GM21786 (cell line): ENCODE measurements at regions not wholly inside any gene's neighbourhood (a gene's known extent, or its start where the extent isn't known, plus 50 kb on each side); places are given as distances from the start of the nearest gene placed in this dataset.

Source experiments
- ATAC-seq: cut with Tn5 transposase; IDR thresholded peaks from one replicate; pipeline ENCODE4 v1.9.1; 2021; ENCODE audit not compliant: unreplicated experiment

DNA sequence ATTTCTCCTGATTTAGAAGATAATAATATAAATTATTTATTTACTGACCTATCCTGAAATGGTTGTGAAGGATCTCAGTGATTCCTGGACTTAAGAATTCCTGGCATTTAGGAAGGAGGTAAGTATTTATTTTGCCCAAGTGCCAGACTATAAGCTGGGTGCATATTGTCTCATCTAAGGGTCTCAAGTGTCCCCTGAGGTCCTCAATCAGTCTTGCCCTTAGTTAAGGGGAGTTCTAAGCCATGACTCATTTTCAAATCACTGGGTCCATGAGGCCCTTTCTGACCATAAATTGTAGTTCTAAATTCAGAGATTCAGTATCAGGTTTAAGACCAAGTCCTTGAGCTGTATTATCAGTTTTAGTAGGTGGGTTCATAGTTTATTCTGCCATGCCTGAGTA lies 251.6 kb upstream of the MEOX2 start:
- ATAC-seq: no peak

GRCh38 chr7:15937571-15937970 lies 251.1 kb upstream of the MEOX2 start:
- ATAC-seq: no peak

GRCh38 chr7:15936991-15937390 lies 250.5 kb upstream of the MEOX2 start:
- ATAC-seq: no peak

- no peak for ATAC-seq
Observed at GRCh38 chr7:15932318-15932717, 245.8 kb upstream of the MEOX2 start.

DNA sequence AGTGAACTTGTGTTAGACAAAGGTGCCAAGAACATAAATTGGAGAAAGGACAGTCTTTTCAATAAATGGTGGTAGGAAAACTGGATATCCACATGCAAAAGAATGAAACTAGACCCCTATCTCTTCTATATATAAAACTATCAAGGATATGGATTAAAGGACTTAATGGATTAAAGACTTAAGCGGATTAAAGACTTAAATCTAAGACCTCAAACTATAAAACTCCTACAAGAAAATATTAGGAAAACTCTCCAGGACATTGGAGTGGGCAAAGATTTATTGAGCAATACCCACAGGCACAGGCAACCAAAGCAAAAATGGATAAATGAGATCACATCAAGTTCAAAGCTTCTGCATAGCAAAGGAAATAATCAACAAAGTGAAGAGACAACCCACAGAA lies 242.9 kb upstream of the MEOX2 start:
- ATAC-seq: no peak

- no peak for ATAC-seq
Observed at GRCh38 chr7:15925608-15926007, 239.1 kb upstream of the MEOX2 start.

GRCh38 chr7:15924910-15925309 lies 238.4 kb upstream of the MEOX2 start:
- no peak for ATAC-seq

DNA sequence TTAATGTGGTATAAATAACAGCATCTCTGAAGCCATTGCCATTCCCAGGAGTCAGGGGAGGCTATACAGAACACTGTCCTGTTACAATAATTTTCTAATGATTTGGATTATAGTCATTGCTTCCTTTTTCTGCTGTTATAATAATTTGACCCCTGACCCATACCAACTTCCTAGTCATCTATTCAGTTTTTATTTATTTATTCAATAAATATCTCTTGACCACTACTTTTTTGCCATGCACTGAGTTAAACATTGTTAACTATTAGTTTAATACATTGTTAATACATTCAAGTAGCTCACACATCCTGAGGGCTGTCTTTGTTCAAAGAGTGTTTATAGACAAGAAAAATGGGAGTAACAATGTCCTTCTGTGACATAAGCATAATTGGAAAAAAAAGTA lies 235.5 kb upstream of the MEOX2 start:
- ATAC-seq: no peak

DNA sequence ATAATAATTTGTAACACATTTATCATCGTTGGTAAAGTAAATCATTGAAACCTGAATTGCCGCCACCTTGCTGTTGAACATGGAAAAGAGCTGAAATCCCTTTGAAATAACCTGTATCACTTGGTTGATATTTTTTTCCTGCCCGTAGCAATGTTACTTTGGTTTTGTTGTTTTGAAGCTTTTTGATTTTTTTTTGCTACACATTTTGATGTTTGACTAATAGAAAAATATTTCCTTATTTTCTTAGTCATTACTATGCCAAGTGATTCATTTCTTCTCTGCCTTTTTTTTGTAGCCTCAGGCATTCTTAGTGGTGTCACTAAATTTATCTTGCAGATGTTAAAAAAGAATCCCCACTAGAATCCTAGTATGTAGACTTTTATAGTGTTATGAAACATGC lies 235.1 kb upstream of the MEOX2 start:
- no peak for ATAC-seq

- no peak for ATAC-seq
Observed at GRCh38 chr7:15920953-15921352, 234.5 kb upstream of the MEOX2 start.

DNA sequence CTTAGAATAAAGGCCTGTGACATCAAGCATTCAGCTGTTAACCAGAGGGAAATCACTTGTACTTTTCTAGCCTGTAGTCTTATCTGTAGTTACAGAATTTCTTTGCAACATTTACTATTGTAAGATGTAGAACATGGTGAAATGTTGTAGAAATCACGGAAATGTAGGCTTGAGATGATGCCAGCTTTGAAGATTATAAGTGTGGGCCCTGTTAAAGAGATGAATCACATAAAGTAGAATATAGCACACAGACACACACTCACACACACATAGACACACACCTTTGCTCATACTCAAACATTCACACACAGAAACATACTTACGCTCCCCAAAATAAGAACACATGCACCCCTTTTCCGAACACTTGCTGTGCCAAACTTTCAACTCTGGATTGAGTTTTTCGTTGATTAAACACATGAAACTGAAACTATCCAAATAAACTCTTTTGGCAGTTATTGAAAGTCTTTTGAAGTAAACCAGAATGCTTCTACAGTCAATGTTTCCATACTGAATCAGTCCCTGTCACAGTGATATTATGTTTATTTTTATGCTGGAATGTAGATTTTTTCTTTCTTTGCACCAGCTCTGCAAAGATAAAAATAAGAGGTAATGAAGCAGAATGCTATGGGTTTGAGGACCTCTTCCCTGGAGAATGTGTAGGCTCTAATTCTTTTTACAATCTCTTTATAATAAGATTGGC lies 230.3 kb upstream of the MEOX2 start:
- no peak for ATAC-seq

DNA sequence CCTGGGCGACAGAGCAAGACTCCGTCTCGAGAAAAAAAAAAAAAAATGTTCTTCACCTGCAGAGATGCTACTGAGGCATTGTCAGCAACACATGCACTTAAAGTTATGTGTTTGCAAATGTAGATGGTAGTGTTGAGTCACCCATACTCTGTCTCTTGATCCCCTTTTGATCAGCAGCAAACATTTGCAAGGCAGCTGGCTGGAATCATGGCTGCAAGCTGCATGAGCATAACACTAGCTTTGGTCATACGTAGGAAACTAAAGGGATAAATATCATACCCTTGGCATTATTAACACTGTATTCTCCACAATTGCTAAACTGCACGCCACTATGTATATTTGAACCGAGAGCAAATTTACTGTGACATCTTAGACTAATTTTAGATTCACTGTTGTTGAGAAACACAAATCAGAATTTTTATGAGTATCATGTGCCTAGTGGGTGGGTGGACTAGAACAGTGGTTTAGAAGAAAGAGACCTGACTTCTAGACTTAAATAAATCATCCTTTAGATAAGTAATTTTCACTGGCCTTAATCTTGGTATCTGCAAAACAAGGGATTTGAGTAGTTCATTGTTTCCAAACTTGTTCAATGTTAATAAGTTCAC lies 229.3 kb upstream of the MEOX2 start:
- ATAC-seq: no peak

DNA sequence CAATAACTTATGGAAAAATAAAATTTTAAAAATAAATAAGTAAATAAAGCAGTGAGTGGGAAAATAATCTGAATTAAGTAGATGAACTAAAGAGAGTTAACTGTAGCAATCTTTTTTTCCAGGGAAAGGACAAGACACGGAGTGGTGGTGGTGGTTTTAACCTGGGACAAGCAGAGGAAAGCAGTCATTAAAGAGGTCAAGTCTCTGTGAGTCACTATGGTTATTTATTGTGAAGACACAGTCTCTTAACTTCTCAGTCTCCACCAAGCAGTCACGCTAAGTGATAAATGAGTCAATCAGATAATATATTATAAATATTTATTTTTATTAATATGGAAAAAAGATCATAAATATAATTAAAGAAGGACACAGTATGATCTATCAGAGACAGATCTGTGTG lies 228.1 kb upstream of the MEOX2 start:
- no peak for ATAC-seq

- ATAC-seq: no peak
Observed at GRCh38 chr7:15906436-15906835, 220.0 kb upstream of the MEOX2 start.

DNA sequence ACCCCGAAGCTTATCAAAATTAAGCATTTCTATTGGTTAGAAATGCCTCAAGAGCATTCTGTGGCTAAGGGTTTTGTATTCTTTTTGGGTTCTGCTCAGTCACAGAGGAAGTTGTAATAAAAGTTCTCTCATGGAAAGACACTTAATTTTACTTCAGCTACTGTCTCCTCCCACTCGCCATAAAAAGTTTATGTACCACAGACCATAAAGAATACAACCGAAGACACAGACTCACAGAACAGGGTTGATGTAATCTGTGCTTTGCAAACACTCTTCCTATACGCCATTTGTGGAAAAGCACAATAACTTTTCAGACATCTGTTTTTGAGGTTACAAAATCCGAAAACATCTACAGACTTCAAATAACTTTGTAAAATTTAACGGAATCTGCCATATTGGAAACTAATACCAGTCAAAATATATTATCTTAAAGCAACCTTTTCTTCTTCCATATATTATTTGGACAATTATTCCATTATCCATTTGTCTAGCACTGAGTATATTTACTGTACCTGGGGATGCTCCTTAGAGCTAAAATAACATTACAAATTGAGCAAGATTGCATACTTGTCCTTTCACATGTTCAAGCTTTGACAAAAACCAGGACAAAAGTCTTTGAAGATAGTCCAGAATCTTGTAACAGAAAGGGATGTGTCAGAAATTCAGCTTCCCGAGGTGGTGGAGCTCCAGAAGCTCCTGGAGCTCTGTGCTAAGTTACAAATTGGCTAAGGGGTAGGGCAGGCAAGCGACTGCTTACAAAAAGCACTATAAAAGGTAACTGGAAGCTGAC lies 219.0 kb upstream of the MEOX2 start:
- no peak for ATAC-seq

- ATAC-seq: no peak
Observed at GRCh38 chr7:15891151-15891881, 204.8 kb upstream of the MEOX2 start.

DNA sequence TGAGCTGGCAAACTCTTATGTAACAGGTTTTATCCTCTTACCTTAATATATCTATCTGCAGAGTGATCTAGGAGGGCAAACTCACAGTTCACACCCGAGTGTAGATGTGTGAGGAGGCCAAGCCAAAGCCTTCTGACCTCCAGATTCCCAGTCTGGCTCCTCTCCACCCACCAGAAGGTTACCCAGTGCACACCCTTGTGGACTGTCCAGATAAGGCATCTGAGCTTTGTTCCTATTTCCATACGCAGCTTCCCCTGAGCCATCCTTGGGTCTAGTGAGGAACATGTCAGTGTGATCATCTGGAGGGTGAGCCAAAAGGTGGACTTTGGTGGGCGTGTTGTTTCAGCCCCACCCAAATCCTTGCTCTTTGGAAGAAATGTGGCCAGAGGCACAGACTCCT lies 203.0 kb upstream of the MEOX2 start:
- ATAC-seq: no peak

DNA sequence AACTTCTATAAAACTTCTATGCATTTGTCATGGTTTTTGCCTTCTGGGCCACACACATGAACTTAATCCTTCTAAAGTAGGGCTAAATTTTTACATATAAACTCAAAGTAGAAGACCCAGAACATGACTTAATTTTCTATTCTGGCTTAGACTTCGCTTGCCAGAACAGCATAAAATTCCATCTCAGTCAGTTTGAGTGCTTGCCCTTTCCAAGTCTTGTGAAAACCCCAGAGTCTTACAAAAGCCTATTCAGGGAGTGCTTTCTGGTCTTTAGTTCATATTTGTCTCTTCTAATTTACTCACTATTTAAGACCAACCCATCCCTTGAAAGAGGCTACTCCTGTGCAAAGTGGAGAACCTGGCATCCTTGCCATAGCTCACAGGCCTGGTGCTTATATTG lies 201.6 kb upstream of the MEOX2 start:
- no peak for ATAC-seq

DNA sequence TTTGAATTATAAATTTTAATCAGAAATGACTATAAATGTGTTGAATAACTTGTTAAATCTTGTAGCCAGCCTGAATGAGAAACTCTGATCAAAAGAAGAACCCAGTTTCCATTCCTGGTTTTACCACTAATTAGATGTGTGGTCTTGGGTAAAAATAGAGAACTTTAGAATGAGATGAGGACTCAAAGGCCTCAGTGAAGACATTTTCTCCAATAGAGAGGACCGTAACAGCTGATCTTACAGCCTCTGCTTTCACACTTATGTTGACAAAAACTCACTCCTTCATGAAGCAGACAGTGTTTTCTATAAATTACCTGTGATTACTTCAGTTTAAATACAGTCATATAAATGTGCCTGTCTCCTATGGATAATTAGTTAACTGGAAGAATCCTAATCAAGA lies 200.1 kb upstream of the MEOX2 start:
- no peak for ATAC-seq

DNA sequence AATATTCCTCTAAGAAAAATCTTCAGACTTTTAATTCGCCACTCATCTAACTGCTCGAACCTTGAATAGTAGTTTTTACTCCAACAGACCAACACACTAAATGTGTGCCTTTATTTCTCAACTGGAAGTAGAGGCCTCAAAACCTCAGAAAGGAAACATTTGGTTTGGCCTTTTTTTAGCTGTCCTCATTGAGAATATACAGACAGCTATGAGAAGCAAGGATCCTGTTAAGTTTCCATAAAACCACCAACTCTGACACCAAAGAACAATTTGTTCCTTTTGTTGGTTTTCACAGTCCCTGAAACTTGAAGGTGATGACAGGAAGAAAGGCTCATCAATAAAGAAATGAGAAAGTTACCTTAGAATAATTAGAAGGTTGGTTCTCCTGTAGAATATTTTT lies 199.2 kb upstream of the MEOX2 start:
- ATAC-seq: no peak

- ATAC-seq: no peak
Observed at GRCh38 chr7:15874774-15875173, 188.3 kb upstream of the MEOX2 start.

DNA sequence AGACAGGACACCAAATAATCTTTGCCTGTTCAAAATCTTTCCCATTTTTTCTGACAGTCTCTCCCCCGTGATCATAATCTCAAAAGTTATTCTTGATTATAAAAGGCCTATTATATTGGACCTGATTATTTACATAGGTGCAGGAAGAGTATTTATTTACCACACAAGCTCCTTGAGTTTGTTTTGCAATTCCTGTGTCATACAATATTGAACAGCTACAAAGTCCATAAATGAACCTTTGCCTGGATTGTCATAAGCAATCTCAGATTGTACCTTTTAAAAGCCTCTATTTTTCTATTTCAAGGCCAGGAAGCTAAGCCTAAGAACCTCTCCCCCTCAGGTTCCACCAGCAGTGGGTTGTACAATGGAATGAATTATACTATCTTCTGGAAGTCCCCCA lies 183.9 kb upstream of the MEOX2 start:
- ATAC-seq: no peak
